Ascending aorta (tissue), 2 donors: ENCODE measurements at regions not wholly inside any gene's neighbourhood (a gene's known extent, or its start where the extent isn't known, plus 50 kb on each side); places are given as distances from the start of the nearest gene placed in this dataset.

Experiments used
- DNase-seq, 2 donors: peaks; one replicate each; pipeline ENCODE4 v3.0.0-alpha.2; 2019; ENCODE audit warnings: low spot score in 2 of 2
- H3K27ac ChIP-seq, 2 donors: fragments of 200-600 bp; sonication (generic); one replicate each; pipeline ENCODE4 v1.5.1; 2016 to 2017; ENCODE audit warnings: mild to moderate bottlenecking in 1 of 2
- H3K27me3 ChIP-seq: fragments of 200-600 bp; sonication (generic); one replicate; pipeline ENCODE4 v1.5.1; 2017
- H3K36me3 ChIP-seq, 2 donors: fragments of 200-600 bp; sonication (generic); one replicate each; pipeline ENCODE4 v1.5.1; 2016
- H3K4me1 ChIP-seq, 2 donors: fragments of 200-600 bp; sonication (generic); one replicate each; pipeline ENCODE4 v1.5.1; 2016 to 2017; ENCODE audit warnings: mild to moderate bottlenecking in 1 of 2
- H3K4me3 ChIP-seq, 2 donors: fragments of 200-600 bp; sonication (generic); one replicate each; pipeline ENCODE4 v1.5.1; 2016 to 2017; ENCODE audit warnings: mild to moderate bottlenecking in 1 of 2
- H3K9me3 ChIP-seq, 2 donors: fragments of 200-600 bp; sonication (generic); one replicate each; pipeline ENCODE4 v1.5.1; 2016
- CTCF ChIP-seq, 3 experiments: fragments of 200-600 bp in 2 of 3; fragments of 450-650 bp in 1 of 3; sonication (generic) in 2 of 3; IDR thresholded peaks; one replicate each; pipeline ENCODE4 v1.5.1; 2016 to 2019; ENCODE audit warnings: antibody characterized with exemption in 3 of 3, mild to moderate bottlenecking in 1 of 3, moderate library complexity in 1 of 3
- intact Hi-C: fragments of 100-400 bp; cut with DNase I; formaldehyde crosslinking; loops from one replicate; pipeline ENCODE4 v1.15.1; 2023

- intact Hi-C loops: no loop called here
- no peak overlapping the region for H3K27ac ChIP-seq
- no peaks in the 10 kb centered on the region for H3K36me3 ChIP-seq
- H3K9me3 ChIP-seq: no peaks in the 10 kb centered on the region
- DNase-seq: no peak
- no peaks in the 10 kb centered on the region for H3K27me3 ChIP-seq
- TF ChIP-seq CTCF (IDR thresholded peaks at IDR 0.05): no peak
- H3K4me1 ChIP-seq: no peaks in the 10 kb centered on the region
- no peak overlapping the region for H3K4me3 ChIP-seq
Measured at GRCh38 chr11:119796363-119797060, 67.5 kb upstream of the NECTIN1 start.

- Histone ChIP-seq H3K9me3 (no peaks in the 10 kb centered on the region), H3K4me1 (no peaks in the 10 kb centered on the region), H3K27ac (no peak overlapping the region), H3K4me3 (no peak overlapping the region), H3K36me3 (no peaks in the 10 kb centered on the region), H3K27me3 (no peaks in the 10 kb centered on the region)
- no peak for TF ChIP-seq CTCF (IDR thresholded peaks at IDR 0.05)
- intact Hi-C loops: no loop called here
- DNase-seq: no peak
Measured at GRCh38 chr11:119795690-119796089, 66.7 kb upstream of the NECTIN1 start.

GRCh38 chr11:119795231-119795630, 66.2 kb upstream of the NECTIN1 start:
- Histone ChIP-seq H3K27me3 (no peaks in the 10 kb centered on the region), H3K4me1 (no peaks in the 10 kb centered on the region), H3K36me3 (no peaks in the 10 kb centered on the region), H3K9me3 (no peaks in the 10 kb centered on the region), H3K27ac (no peak overlapping the region), H3K4me3 (no peak overlapping the region)
- no peak for TF ChIP-seq CTCF (IDR thresholded peaks at IDR 0.05)
- no peak for DNase-seq
- intact Hi-C loops: no loop called here

GRCh38 chr11:119794756-119795155, 65.8 kb upstream of the NECTIN1 start:
- Histone ChIP-seq H3K4me1 (no peaks in the 10 kb centered on the region), H3K4me3 (no peak overlapping the region), H3K27me3 (no peaks in the 10 kb centered on the region), H3K36me3 (no peaks in the 10 kb centered on the region), H3K27ac (no peak overlapping the region), H3K9me3 (no peaks in the 10 kb centered on the region)
- no peak for TF ChIP-seq CTCF (IDR thresholded peaks at IDR 0.05)
- intact Hi-C loops: no loop called here
- no peak for DNase-seq

GRCh38 chr11:119794141-119794665, 65.2 kb upstream of the NECTIN1 start:
- intact Hi-C loops: no loop called here
- H3K4me1 ChIP-seq: no peaks in the 10 kb centered on the region
- DNase-seq: no peak

More at GRCh38 chr11:119794141-119794665, 65.2 kb upstream of the NECTIN1 start:
- Histone ChIP-seq H3K27ac (no peak overlapping the region), H3K9me3 (no peaks in the 10 kb centered on the region), H3K4me3 (no peak overlapping the region), H3K27me3 (no peaks in the 10 kb centered on the region), H3K36me3 (no peaks in the 10 kb centered on the region)
- TF ChIP-seq CTCF (IDR thresholded peaks at IDR 0.05): no peak
